IMR-90 (cell line): ENCODE measurements at regions not wholly inside any gene's neighbourhood (a gene's known extent, or its start where the extent isn't known, plus 50 kb on each side); places are given as distances from the start of the nearest gene placed in this dataset.

Experiments
- ATAC-seq: fragments of 200-7000 bp; cut with Tn5 transposase; 2 replicates; pipeline ENCODE4 v1.9.1; 2020; ENCODE audit warnings: low read depth, mild to moderate bottlenecking, moderate library complexity
- BruUV-seq: library from RNA; stranded (reverse); fragments of 400-500 nt; replicated peaks from 2 replicates; lab custom pipeline; 2021; lab: Mats Ljungman, UMichigan
- CTCF ChIA-PET: fragments of 300-600 bp; formaldehyde crosslinking; extraction: SDS; loops from one replicate; lab custom pipeline; 2021; ENCODE audit warnings: antibody characterized with exemption; lab: Yijun Ruan, JAX
- POLR2A ChIA-PET: fragments of 300-600 bp; sonication (Branson Sonifier 250); formaldehyde crosslinking; loops from one replicate; lab custom pipeline; 2022; ENCODE audit warnings: antibody characterized with exemption; ENCODE audit not compliant: unreplicated experiment; lab: Charles Lee
- DNase-seq: peaks from one replicate; pipeline ENCODE4 v3.0.0; 2013
- H2AFZ ChIP-seq: replicated peaks from 2 replicates; pipeline ENCODE3; 2013; ENCODE audit warnings: low read length, mild to moderate bottlenecking; ENCODE audit not compliant: poor library complexity
- H2AK5ac ChIP-seq: 2 replicates; pipeline ENCODE4 v1.6.1; 2013; ENCODE audit warnings: low read depth, low read length, inconsistent platforms
- H2AK9ac ChIP-seq: replicated peaks from 2 replicates; pipeline ENCODE3; 2013; ENCODE audit warnings: mild to moderate bottlenecking, low read depth, low read length, moderate library complexity; ENCODE audit not compliant: poor library complexity
- H2BK120ac ChIP-seq: 2 replicates; pipeline ENCODE4 v1.6.1; 2013; ENCODE audit warnings: low read depth, low read length, inconsistent platforms
- H2BK15ac ChIP-seq: 3 replicates; pipeline ENCODE4 v1.6.1; 2013; ENCODE audit warnings: low read depth, low read length, inconsistent platforms
- H2BK20ac ChIP-seq: 2 replicates; pipeline ENCODE4 v1.6.1; 2013; ENCODE audit warnings: low read depth, mild to moderate bottlenecking, inconsistent platforms, low read length, moderate library complexity
- H2BK5ac ChIP-seq: 2 replicates; pipeline ENCODE4 v1.6.1; 2013; ENCODE audit warnings: mild to moderate bottlenecking, low read depth, low read length, inconsistent platforms; ENCODE audit not compliant: poor library complexity, severe bottlenecking
- H3K14ac ChIP-seq: replicated peaks from 2 replicates; pipeline ENCODE4 v1.6.1; 2013; ENCODE audit warnings: low read depth, low read length, inconsistent platforms
- H3K18ac ChIP-seq: 2 replicates; pipeline ENCODE4 v1.6.1; 2013; ENCODE audit warnings: low read depth, low read length, control low read depth
- H3K23ac ChIP-seq: 2 replicates; pipeline ENCODE4 v1.6.1; 2013; ENCODE audit warnings: low read depth, low read length, inconsistent platforms
- H3K27ac ChIP-seq: 2 replicates; pipeline ENCODE4 v1.5.1; 2013; ENCODE audit warnings: mild to moderate bottlenecking, control low read depth, low read length; ENCODE audit not compliant: insufficient read depth
- H3K27me3 ChIP-seq: 2 replicates; pipeline ENCODE4 v1.6.1; 2013; ENCODE audit warnings: low read length; ENCODE audit not compliant: control insufficient read depth, insufficient read depth
- H3K36me3 ChIP-seq: 2 replicates; pipeline ENCODE4 v1.6.1; 2013; ENCODE audit warnings: low read length, mixed read lengths; ENCODE audit not compliant: control insufficient read depth, insufficient read depth
- H3K4ac ChIP-seq: 2 replicates; pipeline ENCODE4 v1.6.1; 2013; ENCODE audit warnings: low read depth, low read length, inconsistent platforms
- H3K4me1 ChIP-seq: 2 replicates; pipeline ENCODE4 v1.6.1; 2013; ENCODE audit warnings: low read length, mixed read lengths; ENCODE audit not compliant: control insufficient read depth, insufficient read depth
- H3K4me2 ChIP-seq: 2 replicates; pipeline ENCODE4 v1.6.1; 2013; ENCODE audit warnings: low read depth, mild to moderate bottlenecking, control low read depth, low read length, moderate library complexity
- H3K4me3 ChIP-seq: 2 replicates; pipeline ENCODE4 v1.5.1; 2013; ENCODE audit warnings: low read depth, mild to moderate bottlenecking, control low read depth, low read length, moderate library complexity; ENCODE audit not compliant: insufficient read depth
- H3K56ac ChIP-seq: 2 replicates; pipeline ENCODE4 v1.6.1; 2013; ENCODE audit warnings: low read length, inconsistent platforms; ENCODE audit not compliant: insufficient read depth; ENCODE audit errors: extremely low read depth
- H3K79me1 ChIP-seq, 2 experiments: 2 replicates each; pipeline ENCODE4 v1.6.1; 2013; ENCODE audit warnings: low read length in 2 of 2, inconsistent platforms in 1 of 2, low read depth in 1 of 2
- H3K9ac ChIP-seq: 2 replicates; pipeline ENCODE4 v1.6.1; 2013; ENCODE audit warnings: low read depth, low read length, control low read depth
- H3K9me1 ChIP-seq: 2 replicates; pipeline ENCODE4 v1.6.1; 2013; ENCODE audit warnings: low read length, inconsistent platforms; ENCODE audit not compliant: insufficient read depth
- H3K9me3 ChIP-seq: 2 replicates; pipeline ENCODE4 v1.6.1; 2013; ENCODE audit warnings: low read length; ENCODE audit not compliant: control insufficient read depth, insufficient read depth
- H4K20me1 ChIP-seq: 2 replicates; pipeline ENCODE4 v1.6.1; 2013; ENCODE audit warnings: low read length, inconsistent platforms; ENCODE audit not compliant: insufficient read depth
- H4K5ac ChIP-seq: 2 replicates; pipeline ENCODE4 v1.6.1; 2013; ENCODE audit warnings: mild to moderate bottlenecking, low read depth, low read length, control low read depth
- H4K8ac ChIP-seq, 2 experiments: 2 replicates each; pipeline ENCODE4 v1.6.1; 2013; ENCODE audit warnings: low read depth in 2 of 2, low read length in 2 of 2, control low read depth in 1 of 2, inconsistent platforms in 1 of 2
- H4K91ac ChIP-seq: 2 replicates; pipeline ENCODE4 v1.6.1; 2013; ENCODE audit warnings: low read depth, low read length, inconsistent platforms; ENCODE audit not compliant: insufficient read depth
- CHD1 ChIP-seq: IDR thresholded peaks from 2 replicates; pipeline ENCODE4 v1.6.1; 2012; ENCODE audit warnings: low read depth, low read length, improper control_type of control experiment
- FOS ChIP-seq: fragments of 150-350 bp; IDR thresholded peaks from 2 replicates; pipeline ENCODE4 v1.6.1; 2016; ENCODE audit warnings: low read depth, low read length
- MAZ ChIP-seq: IDR thresholded peaks from 2 replicates; pipeline ENCODE4 v1.6.1; 2012; ENCODE audit warnings: low read depth, mild to moderate bottlenecking, low read length, improper control_type of control experiment, moderate library complexity, borderline replicate concordance
- NFE2L2 ChIP-seq: fragments of 150-350 bp; IDR thresholded peaks from 2 replicates; pipeline ENCODE4 v1.6.1; 2016; ENCODE audit warnings: low read depth, mild to moderate bottlenecking, low read length
- RAD21 ChIP-seq: IDR thresholded peaks from 2 replicates; pipeline ENCODE4 v1.6.1; 2012; ENCODE audit warnings: low read length, improper control_type of control experiment
- whole genome bisulfite sequencing, 2 experiments: methylation state at CpG; one replicate each; pipeline versions ENCODE4 v1.1.5 to v1.1.7; 2013; ENCODE audit warnings: missing lambda C conversion rate in 2 of 2; ENCODE audit not compliant: insufficient read length in 1 of 2; ENCODE audit errors: extremely low coverage in 2 of 2; 5-methylcytosine and 5-hydroxymethylcytosine counted together
- dilution Hi-C: fragments of 300-500 bp; cut with HindIII; formaldehyde crosslinking; loops from one replicate; pipeline ENCODE4 v1.14.3; 2018; ENCODE audit warnings: low sequenced_read_pairs; ENCODE audit not compliant: unreplicated experiment
- in situ Hi-C: fragments of 300-500 bp; cut with MboI; formaldehyde crosslinking; loops from 3 replicates; pipeline ENCODE4 v1.14.3; 2019; ENCODE audit warnings: low sequenced_read_pairs, inconsistent platforms, mixed read lengths
- intact Hi-C: fragments of 100-400 bp; cut with micrococcal nuclease; formaldehyde crosslinking; loops from 2 replicates; pipeline ENCODE4 v1.10.0; 2022

- TF ChIP-seq MAZ (no peak), CHD1 (no peak), RAD21 (no peak), FOS (no peak), NFE2L2 (no peak)
- Histone ChIP-seq H4K91ac (no peak overlapping the region), H2BK120ac (no peak overlapping the region), H3K14ac (no peak overlapping the region), H3K36me3 (no peaks in the 10 kb centered on the region), H2BK20ac (no peak overlapping the region), H3K18ac (no peak overlapping the region), H3K4ac (no peak overlapping the region), H3K79me1 (no peaks in the 10 kb centered on the region), H3K23ac (no peak overlapping the region), H3K56ac (no peak overlapping the region), H3K27me3 (no peaks in the 10 kb centered on the region), H3K4me1 (no peaks in the 10 kb centered on the region), H3K9me1 (no peaks in the 10 kb centered on the region), H2AFZ (no peak overlapping the region), H4K5ac (no peak overlapping the region), H2BK5ac (no peak overlapping the region), H3K27ac (no peak overlapping the region), H2AK5ac (no peak overlapping the region), H3K9ac (no peak overlapping the region), H4K20me1 (no peaks in the 10 kb centered on the region), H2AK9ac (no peak overlapping the region), H3K4me3 (no peak overlapping the region), H2BK15ac (no peak overlapping the region), H3K9me3 (no peaks in the 10 kb centered on the region), H3K4me2 (no peak overlapping the region), H4K8ac (no peak overlapping the region)
- ATAC-seq (no peak), DNase-seq (no peak)
- in situ Hi-C loops (no loop called here), dilution Hi-C loops (no loop called here), intact Hi-C loops (no loop called here)
- BruUV-seq = no TSS peak
- ChIA-PET POLR2A (no interaction called here), CTCF (no interaction called here)
- 100% methylated on average over 1 of the region's 2 CpGs; no CpG with 5 or more reads in 1 of the 2 experiments for WGBS, 2 experiments
These were observed 246.2 kb downstream of the HNMT start for GRCh38 chr2:138210487-138210886.
